HL-60/S4 treated with phorbol 12-myristate 13-acetate at 8.2 ng/mL for 4 days and 3 days (cell line): ENCODE measurements at regions not wholly inside any gene's neighbourhood (a gene's known extent, or its start where the extent isn't known, plus 50 kb on each side); places are given as distances from the start of the nearest gene placed in this dataset.

Experiments
- in situ Hi-C: fragments of 300-500 bp; cut with MboI; formaldehyde crosslinking; loops from 2 replicates; pipeline ENCODE4 v1.15.0; 2022; ENCODE audit warnings: low sequenced_read_pairs

- in situ Hi-C loops = no loop called here
Observed at GRCh38 chr7:36001546-36001945, 151.5 kb upstream of the EEPD1 start.

DNA sequence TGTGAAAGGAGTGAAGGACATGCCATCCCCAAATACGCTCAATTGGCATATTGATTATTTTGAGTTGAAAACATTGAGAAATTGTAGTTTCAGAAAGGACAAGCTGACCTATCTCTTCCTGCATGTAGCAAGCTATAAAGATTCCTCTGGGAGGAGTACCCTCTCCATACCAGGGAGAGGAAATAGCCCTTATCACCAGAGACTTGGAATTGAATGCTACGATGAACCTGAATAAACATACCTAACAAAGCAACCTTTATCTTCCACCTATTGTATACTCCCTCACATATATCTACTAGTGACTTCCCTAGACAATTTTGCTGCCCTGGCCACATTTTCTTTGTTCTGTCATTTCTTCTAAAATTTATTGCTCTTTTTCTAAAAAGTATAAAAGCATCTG is 150.2 kb upstream of the EEPD1 start:
- in situ Hi-C loops = no loop called here

DNA sequence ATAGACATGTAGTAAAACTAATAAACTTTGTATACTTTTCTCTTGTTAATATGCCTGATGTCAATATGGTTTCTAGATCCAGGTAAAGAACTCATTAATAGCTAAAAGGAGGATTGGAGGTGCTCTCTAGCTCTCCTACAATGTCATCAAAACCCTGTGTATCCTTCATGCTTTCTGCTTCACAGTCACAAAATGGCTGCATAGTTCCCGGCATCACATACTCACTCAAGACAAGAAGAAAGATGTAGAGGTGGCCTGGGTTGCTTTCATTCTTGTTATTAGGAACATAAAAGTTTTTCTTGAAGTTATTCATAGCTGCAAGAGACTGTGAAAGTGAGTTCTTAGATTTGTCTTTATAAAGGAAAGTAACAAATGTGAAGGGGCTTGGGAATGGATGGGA is 149.7 kb upstream of the EEPD1 start:
- in situ Hi-C loops = no loop called here

- in situ Hi-C loops = no loop called here
Observed at GRCh38 chr7:36005293-36005692, 147.8 kb upstream of the EEPD1 start.

DNA sequence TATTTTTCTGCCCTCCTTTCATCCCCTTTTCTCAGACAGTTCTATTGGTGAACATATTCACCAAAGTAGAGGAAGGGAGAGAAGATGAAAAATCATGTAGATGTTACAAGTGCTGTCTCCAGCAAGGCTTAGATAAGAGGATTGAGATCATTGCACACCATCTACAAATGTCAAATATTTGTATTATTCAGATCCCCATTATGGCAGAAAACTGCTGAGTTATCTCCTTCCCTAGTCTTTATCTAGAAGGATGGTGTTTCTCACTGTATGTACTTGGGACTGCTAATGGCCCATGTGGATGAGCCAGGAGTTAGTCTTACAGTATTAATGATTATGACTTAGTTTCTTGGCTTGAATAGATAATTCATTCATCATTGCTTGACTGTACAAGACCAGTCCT is 147.2 kb upstream of the EEPD1 start:
- in situ Hi-C loops = no loop called here

DNA sequence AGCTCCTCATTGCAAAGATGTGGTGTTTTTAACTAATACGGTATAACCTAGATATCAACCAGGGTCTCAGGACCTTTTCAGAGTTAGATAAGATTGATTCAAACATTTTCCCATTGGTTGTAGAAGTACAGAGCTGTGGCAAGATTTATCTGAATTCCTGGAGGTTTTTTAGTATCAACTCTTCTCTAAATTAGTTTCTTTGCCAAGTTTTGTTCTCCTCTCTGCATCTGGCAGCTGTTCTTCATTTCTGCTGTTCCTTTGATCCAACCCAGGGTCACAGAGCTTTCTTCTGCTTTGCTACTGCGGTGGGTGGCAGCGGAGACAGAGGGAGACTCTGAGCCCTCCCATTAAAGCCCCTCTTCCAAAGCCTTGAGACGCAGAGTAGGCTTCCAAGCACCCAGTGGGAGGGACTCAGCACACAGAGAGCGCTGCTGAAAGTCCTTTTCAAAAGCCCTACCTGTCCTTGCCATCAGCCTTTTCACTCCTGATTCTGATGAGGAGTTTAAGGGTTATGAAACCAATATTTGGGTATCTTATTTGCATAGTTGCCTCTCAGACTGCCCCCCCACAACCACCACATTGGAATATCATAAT is 146.3 kb upstream of the EEPD1 start:
- in situ Hi-C loops = no loop called here

DNA sequence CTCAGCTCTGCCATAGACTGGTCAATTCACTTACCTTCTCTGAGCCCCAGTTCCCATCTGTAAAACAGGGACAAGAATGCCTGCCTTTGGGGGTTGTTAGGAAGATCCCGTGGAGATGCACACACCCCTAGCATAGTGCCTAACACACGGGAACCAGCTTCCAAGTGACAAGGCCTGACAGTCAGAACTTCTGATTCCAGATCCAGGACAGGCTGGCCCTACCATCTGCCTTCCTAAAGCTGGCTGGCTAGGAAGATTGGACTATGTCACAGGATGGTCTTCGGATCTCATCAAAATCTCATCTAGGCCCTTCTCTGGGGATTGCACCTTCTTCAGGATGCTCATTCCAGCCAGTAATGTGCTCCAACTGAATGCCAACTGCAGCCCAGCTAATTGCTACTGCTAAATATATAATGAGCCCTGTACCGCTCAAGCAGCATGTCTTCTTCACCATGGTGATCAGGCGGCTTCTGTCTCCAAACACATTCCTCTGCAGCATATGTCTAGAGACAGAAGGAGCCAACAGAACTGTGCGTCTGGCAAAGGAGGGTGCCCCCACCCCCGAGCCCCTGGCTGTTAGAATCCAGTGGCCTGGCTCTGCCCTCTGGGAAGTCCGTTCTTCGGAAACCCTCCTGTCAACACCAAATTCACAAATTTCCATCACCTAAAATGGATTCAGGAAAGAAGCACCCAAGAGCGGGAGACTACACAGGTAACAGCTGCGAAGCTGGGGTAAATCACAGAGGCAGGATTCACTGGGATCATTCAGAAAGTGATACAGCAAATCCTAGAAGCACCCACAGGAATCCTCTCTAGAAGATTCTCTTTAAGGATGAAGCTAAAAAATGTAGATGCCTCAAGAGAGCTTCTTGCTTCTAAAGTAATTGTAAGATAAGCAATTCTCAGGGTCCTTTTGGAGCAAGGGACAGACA is 142.1 kb upstream of the EEPD1 start:
- in situ Hi-C loops = no loop called here

DNA sequence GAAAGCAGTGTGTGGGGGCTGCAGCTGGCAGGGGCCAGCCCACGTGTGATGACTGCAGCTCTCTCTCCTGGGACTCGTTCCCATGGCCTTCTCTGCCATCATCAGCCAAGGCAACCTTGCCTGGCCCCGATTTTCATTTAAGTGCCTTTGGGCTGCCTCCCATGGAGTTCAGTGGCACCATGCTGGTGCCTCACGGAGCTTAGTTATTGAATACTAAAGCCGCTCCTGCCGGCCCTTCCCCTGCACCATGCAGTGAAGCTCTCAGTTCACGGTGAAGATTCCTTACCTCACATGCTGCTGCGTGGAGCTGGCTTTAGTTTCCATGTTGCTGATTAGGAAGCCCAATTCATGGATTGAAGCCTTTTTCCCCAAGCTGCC is 141.5 kb upstream of the EEPD1 start:
- in situ Hi-C loops = no loop called here

- in situ Hi-C loops = no loop called here
Observed at GRCh38 chr7:36013246-36014014, 139.6 kb upstream of the EEPD1 start.

- in situ Hi-C loops = no loop called here
Observed at GRCh38 chr7:36014961-36015360, 138.1 kb upstream of the EEPD1 start.

- in situ Hi-C loops = no loop called here
Observed at GRCh38 chr7:36015733-36016132, 137.3 kb upstream of the EEPD1 start.

- in situ Hi-C loops = no loop called here
Observed at GRCh38 chr7:36016648-36017047, 136.4 kb upstream of the EEPD1 start.

- in situ Hi-C loops = no loop called here
Observed at GRCh38 chr7:36017111-36017510, 135.9 kb upstream of the EEPD1 start.

DNA sequence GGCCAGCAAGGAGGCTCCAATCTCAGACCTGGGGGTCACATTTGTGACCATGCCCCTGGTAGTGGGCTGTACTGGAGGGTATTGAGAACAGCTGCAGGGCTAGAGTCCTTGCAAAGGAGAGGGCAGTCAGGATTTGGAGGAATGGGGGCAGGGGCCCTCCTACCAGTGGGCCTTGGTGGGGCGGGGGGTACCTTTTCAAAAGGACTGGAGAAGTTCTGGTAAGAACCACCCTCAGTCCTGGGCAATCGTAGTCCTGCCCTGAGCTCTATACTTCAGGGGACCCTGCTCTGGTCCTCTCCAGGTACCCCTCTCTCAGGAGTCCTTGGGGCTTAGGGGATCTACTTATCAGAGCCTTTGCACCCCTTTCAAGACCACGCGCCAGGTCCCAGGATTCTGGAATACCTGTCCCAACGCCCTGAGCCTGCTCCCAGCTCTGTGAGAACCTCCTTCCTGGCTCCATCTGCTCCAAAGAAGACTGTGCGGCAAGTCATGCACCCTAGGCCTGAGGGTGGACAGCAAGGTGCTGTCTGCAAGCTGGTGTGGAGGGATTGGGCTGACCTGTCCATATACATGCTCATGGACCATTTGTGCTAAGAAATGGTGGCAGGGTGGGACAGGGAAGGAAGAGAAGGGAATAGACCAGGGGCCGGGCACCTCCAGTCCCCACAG is 134.1 kb upstream of the EEPD1 start:
- in situ Hi-C loops = no loop called here

- in situ Hi-C loops = no loop called here
Observed at GRCh38 chr7:36019538-36019937, 133.5 kb upstream of the EEPD1 start.

GRCh38 chr7:36019980-36020379 is 133.1 kb upstream of the EEPD1 start:
- in situ Hi-C loops = no loop called here

DNA sequence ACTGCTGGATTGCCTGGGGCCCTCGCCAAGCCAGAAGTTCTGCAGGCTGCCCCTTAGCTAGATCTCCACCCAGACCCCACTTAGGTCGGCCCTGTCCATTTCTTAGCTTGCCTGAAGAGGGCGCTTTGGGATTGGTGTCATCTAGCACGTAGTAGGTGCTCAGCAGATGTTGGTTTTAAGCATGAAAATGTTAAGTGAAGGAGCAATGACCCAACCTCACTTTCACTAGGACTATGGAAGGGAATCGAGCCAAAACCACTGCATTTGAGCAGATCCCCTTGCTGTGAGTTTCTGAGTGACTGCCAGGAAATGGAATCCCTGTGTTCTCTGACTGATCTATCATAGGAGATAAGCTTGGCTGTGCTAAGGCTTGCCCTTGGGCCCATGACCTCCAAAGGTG is 131.7 kb upstream of the EEPD1 start:
- in situ Hi-C loops = no loop called here

GRCh38 chr7:36021917-36022550 is 131.0 kb upstream of the EEPD1 start:
- in situ Hi-C loops = no loop called here

DNA sequence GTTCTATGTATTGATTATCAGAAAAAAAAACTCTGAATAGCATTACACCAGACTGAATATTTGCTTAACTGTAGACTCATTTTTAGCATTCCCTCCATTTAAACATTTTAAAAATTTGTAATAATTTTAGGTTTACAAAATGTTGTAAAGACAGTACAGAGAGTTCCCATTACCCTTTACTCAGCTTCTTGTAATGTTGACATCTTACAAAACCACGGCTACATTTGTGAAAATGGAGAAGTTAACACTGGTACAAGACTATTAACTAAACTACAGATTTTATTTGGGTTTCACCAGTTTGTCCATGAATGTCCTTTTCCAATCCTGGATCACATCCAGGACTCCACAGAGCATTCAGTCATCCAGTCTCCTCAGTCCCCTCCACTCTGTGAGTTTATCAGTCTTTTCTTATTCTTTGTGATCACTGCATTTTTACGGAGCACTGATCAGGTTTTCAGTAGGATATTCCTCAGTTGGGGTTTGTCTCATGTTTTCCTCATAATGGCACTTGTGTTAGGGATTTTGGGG is 130.0 kb upstream of the EEPD1 start:
- in situ Hi-C loops = no loop called here

GRCh38 chr7:36025190-36025589 is 127.9 kb upstream of the EEPD1 start:
- in situ Hi-C loops = no loop called here

GRCh38 chr7:36029311-36029710 is 123.7 kb upstream of the EEPD1 start:
- in situ Hi-C loops = no loop called here
